A673 (cell line): ENCODE measurements at regions not wholly inside any gene's neighbourhood (a gene's known extent, or its start where the extent isn't known, plus 50 kb on each side); places are given as distances from the start of the nearest gene placed in this dataset.

Source experiments
- EZH2 ChIP-seq: fragments of 200-600 bp; sonication (generic); IDR thresholded peaks from 2 replicates; pipeline ENCODE4 v1.6.1; 2017; ENCODE audit warnings: borderline replicate concordance, low read depth, mild to moderate bottlenecking, mixed read lengths, antibody characterized with exemption, low read length; ENCODE audit not compliant: poor library complexity, severe bottlenecking
- TF ChIP-seq, protein P1 (sequence below): fragments of 300-800, 200-600 bp; sonication (generic); conservative IDR thresholded peaks from 2 replicates; pipeline ENCODE4 v1.5.1; 2017; ENCODE audit warnings: low read depth, mild to moderate bottlenecking, antibody characterized with exemption, low read length, moderate library complexity, mixed read lengths

DNA sequence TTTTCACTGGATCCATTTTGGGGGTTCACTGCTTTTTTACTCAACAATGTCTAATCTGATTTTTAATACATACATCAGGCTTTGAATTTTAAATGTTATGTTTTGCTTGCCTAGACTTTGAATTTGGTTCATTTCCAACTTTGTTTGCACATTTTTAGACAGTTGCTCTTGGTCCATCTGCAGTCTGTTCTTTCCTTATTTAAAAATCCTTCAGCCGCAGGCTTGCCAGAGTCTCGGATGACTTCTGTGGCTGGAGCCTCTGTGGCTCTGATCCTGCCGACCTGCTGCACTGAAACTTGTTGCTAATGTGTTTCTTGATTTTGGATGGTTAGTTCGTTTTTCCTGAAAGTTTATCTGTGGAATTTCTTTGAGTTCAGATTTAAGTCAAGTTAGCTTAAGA, 172.0 kb upstream of the ALKAL2 start:
- TF ChIP-seq, protein P1, sequence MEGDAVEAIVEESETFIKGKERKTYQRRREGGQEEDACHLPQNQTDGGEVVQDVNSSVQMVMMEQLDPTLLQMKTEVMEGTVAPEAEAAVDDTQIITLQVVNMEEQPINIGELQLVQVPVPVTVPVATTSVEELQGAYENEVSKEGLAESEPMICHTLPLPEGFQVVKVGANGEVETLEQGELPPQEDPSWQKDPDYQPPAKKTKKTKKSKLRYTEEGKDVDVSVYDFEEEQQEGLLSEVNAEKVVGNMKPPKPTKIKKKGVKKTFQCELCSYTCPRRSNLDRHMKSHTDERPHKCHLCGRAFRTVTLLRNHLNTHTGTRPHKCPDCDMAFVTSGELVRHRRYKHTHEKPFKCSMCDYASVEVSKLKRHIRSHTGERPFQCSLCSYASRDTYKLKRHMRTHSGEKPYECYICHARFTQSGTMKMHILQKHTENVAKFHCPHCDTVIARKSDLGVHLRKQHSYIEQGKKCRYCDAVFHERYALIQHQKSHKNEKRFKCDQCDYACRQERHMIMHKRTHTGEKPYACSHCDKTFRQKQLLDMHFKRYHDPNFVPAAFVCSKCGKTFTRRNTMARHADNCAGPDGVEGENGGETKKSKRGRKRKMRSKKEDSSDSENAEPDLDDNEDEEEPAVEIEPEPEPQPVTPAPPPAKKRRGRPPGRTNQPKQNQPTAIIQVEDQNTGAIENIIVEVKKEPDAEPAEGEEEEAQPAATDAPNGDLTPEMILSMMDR, result no peak
- TF ChIP-seq EZH2, result no peak
